T47D (cell line): ENCODE measurements at regions not wholly inside any gene's neighbourhood (a gene's known extent, or its start where the extent isn't known, plus 50 kb on each side); places are given as distances from the start of the nearest gene placed in this dataset.
"Not testable (repeated sequence)": the region's sequence is repeated elsewhere in the genome, so short reads cannot be mapped to it uniquely, and the experiment has no call there.

ENCODE experiments used
- DNase-seq, 2 experiments: peaks; one replicate each; pipeline versions ENCODE4 v3.0.0 to v3.0.0-alpha.2; 2011 to 2012; ENCODE audit warnings: low read depth in 1 of 2, low spot score in 1 of 2
- JUND ChIP-seq: IDR thresholded peaks from 2 replicates; pipeline ENCODE4 v1.6.1; 2012; ENCODE audit warnings: low read depth
- in situ Hi-C: cut with HindIII; loops from 2 replicates; pipeline ENCODE4 v1.10.0; 2016; ENCODE audit warnings: low sequenced_read_pairs, low pct_unique_long_range_greater_than_20kb

DNA sequence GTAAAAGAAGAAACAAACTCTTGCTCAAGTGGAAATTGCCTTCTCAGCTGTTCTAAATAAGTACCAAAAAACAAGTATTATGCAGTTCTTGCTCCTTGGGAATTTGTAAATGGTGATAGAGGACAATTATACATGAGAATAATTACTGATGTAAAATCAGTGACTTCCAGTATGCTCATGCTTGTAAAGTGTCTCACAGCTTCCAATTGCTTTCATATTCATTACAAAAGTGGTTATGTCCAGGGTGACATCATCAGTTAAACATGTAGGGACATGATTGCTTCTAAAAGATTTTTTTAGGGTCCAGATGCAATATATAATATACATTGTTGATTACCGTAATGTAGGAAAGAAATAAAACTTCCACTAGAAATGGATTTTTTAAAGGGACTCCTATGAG, 122.8 kb upstream of the B3GAT2 start:
- in situ Hi-C loops, result no loop called here
- no peak for DNase-seq
- TF ChIP-seq JUND, result no peak

DNA sequence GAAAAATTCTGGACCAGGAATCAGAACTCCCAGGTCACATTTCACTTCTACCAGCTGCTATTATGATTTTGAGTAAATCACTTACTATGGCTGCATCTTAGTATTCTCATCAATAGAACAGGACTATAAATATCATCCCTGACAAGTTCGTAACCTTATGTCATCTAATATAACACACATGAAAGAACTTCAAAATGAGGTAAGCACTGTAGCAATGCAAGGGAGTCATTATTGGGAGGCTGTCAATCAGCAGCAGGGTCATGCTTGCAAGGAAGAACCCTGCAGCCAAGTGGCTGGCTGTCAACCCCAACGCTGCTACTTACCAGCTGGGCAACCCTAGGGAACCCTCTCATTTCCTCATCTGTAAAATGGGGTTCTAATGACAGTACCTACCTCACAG, 123.3 kb upstream of the B3GAT2 start:
- TF ChIP-seq JUND, result no peak

GRCh38 chr6:71080826-71081225, 124.0 kb upstream of the B3GAT2 start:
- in situ Hi-C loops, result no loop called here
- no peak for DNase-seq

More for the DNA sequence above, 123.3 kb upstream of the B3GAT2 start:
- in situ Hi-C loops, result no loop called here
- no peak for DNase-seq

GRCh38 chr6:71082033-71082650, 125.3 kb upstream of the B3GAT2 start:
- TF ChIP-seq JUND, result no peak
- DNase-seq, result no peak
- in situ Hi-C loops, result no loop called here

More at GRCh38 chr6:71080826-71081225, 124.0 kb upstream of the B3GAT2 start:
- no peak for TF ChIP-seq JUND

DNA sequence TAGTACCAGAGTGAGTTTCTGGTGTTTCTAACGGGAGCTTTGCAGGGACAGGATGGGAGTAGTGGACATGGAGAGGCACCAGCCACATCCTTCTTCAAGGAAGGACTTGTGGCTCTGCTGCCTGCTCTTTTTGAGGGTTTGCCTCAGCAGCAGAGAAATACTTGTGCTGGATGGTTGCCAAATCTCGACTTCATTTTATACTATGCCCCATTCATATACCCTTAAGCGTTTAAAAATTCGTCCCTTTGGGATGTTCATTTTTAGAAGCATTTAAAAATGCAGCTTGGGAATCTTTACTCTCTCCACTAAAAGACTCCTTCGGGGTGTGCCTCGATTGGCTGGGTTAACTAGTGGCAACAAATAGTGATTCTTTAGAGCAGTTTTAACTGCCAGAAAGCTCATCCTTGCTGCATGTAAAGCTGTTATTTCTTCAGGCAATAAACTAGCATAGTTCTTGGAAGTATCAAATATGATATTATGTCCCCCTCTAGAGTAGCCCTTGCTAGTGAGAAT, 126.5 kb upstream of the B3GAT2 start:
- TF ChIP-seq JUND, result no peak
- in situ Hi-C loops, result no loop called here
- DNase-seq, result no peak

DNA sequence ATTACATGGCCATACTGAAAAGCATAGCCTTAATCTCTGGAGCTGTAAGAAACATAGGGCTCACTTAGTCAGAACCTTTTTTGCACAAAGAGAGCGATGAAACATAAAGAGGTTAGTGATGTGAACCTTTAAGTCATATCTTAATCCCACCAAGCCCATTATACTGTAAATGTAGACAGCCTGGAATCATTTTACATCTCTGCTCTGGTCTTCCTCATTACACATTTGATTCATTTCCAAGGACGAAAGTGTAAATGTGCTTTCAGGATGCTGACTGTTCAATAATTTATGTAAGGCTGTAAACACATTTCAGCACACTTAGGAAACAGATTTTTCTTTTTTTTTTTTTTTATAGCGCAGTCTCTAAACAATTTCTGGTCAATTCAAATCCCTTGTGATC, 131.3 kb upstream of the B3GAT2 start:
- DNase-seq, result no peak
- in situ Hi-C loops, result no loop called here
- no peak for TF ChIP-seq JUND

- no peak for TF ChIP-seq JUND
- no peak for DNase-seq
- in situ Hi-C loops, result no loop called here
Observed at GRCh38 chr6:71090217-71090616, 133.4 kb upstream of the B3GAT2 start.

GRCh38 chr6:71091167-71091566, 134.3 kb upstream of the B3GAT2 start:
- TF ChIP-seq JUND, result no peak
- in situ Hi-C loops, result no loop called here
- DNase-seq, result peak in 1 of 2 experiments; percentile 28

DNA sequence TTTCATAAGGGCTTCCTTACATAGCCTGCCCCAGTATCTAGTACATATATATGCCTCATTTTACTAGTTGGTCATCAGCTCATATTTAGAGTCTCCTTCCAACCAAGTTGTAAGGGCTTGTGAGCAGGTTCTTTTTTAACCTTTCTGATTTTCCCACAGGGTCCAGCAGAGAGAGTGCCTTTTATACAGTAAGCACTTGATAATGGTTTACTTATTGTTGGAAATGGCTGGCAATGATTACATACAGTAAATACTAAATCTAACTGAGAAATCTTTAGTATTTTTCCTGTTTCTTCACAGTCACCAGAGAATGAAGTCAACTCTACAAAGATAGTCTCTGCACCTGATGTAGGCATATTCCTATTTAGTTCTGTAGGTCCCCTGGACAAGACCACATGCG, 135.1 kb upstream of the B3GAT2 start:
- TF ChIP-seq JUND, result no peak
- in situ Hi-C loops, result no loop called here
- no peak for DNase-seq

- DNase-seq, in situ Hi-C loops: not testable (repeated sequence)
Observed at GRCh38 chr6:71097264-71097663, 140.4 kb upstream of the B3GAT2 start.

GRCh38 chr6:71099649-71100048, 142.8 kb upstream of the B3GAT2 start:
- no peak for DNase-seq
- TF ChIP-seq JUND, result no peak
- in situ Hi-C loops, result no loop called here

DNA sequence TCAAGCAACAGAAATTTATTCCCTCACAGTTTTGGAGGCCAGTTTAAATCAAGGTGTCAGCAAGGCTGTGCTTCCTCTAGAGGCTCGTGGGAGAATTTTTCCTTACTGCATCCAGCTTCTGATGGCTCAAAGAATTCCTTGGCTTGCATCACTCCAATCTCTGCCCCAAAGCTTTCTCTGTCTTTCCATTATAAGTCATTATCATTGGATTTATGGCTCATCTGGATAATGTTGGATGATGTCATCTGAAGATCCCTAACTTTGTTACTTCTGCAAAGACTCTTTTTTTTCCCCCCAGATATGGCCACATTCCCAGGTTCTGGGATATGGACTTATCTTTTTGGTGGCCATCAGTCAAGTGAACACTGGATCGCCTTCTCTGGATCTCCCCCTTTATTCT, 146.3 kb upstream of the B3GAT2 start:
- no peak for TF ChIP-seq JUND
- in situ Hi-C loops, result no loop called here
- no peak for DNase-seq

GRCh38 chr6:71103641-71104040, 146.8 kb upstream of the B3GAT2 start:
- TF ChIP-seq JUND, result no peak
- DNase-seq, result no peak
- in situ Hi-C loops, result no loop called here

DNA sequence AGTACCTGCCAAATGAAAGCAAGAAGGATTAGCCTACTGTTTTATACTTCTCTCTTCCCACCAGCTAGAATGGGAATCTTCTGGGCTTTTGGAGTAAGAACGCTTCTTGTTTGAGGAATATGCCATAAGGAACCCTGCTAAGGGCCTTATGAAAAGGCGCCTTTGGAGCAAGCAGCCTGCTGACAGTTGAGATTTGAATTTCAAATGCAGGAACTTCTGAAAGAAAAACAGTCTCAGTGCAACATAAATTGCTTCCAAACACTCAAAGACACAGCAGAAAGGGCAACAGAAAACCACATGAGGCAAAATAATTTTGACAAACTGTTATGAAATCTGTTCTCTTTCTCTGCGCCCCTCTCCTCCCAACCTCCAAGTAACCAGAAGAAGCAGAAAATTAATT, 149.4 kb upstream of the B3GAT2 start:
- in situ Hi-C loops, result no loop called here
- DNase-seq, result no peak

More for the DNA sequence above, 149.4 kb upstream of the B3GAT2 start:
- TF ChIP-seq JUND, result no peak
